ENCODE measurements at regions not wholly inside any gene's neighbourhood (a gene's known extent, or its start where the extent isn't known, plus 50 kb on each side); places are given as distances from the start of the nearest gene placed in this dataset.

GRCh38 chr14:80364816-80365215 lies 153.5 kb upstream of the DIO2 start:
- intact Hi-C loops (cut with DNase I), result no loop called here
- ATAC-seq (no peak), DNase-seq (no peak)
- H3K27me3 ChIP-seq, result no peaks in the 10 kb centered on the region
- no peaks in the 10 kb centered on the region for H3K4me1 ChIP-seq
- peaks cover 0 to 1% of the 10 kb centered on the region in 2 donors for H3K9me3 ChIP-seq
- no peak overlapping the region for H3K4me3 ChIP-seq
- no peaks in the 10 kb centered on the region for H3K36me3 ChIP-seq
- TF ChIP-seq CTCF (IDR thresholded peaks at IDR 0.05), result no peak
- H3K27ac ChIP-seq, result no peak overlapping the region

GRCh38 chr14:80364274-80364673 lies 153.0 kb upstream of the DIO2 start:
- Histone ChIP-seq H3K4me3 (no peak overlapping the region), H3K27me3 (no peaks in the 10 kb centered on the region), H3K4me1 (no peaks in the 10 kb centered on the region), H3K27ac (no peak overlapping the region), H3K36me3 (no peaks in the 10 kb centered on the region), H3K9me3 (no peaks in the 10 kb centered on the region)
- intact Hi-C loops (cut with DNase I), result no loop called here
- no peak for DNase-seq
- ATAC-seq, result peak; percentile 54
- TF ChIP-seq CTCF (IDR thresholded peaks at IDR 0.05), result peak in 1 of 2 donors; percentile 18

- no peaks in the 10 kb centered on the region for H3K4me1 ChIP-seq
- ATAC-seq, result no peak
- DNase-seq, result no peak
- intact Hi-C loops (cut with DNase I), result no loop called here
- no peaks in the 10 kb centered on the region for H3K36me3 ChIP-seq
- H3K4me3 ChIP-seq, result no peak overlapping the region
- no peaks in the 10 kb centered on the region for H3K27me3 ChIP-seq
- no peak for TF ChIP-seq CTCF (IDR thresholded peaks at IDR 0.05)
- H3K27ac ChIP-seq, result no peak overlapping the region
- no peaks in the 10 kb centered on the region for H3K9me3 ChIP-seq
Observed at GRCh38 chr14:80358112-80358511, 146.8 kb upstream of the DIO2 start.

- no peaks in the 10 kb centered on the region for H3K27me3 ChIP-seq
- peak in 1 of 2 donors; percentile 18 for TF ChIP-seq CTCF (IDR thresholded peaks at IDR 0.05)
- H3K36me3 ChIP-seq, result no peaks in the 10 kb centered on the region
- intact Hi-C loops (cut with DNase I), result no loop called here
- H3K9me3 ChIP-seq, result no peaks in the 10 kb centered on the region
- no peak overlapping the region for H3K4me3 ChIP-seq
- ATAC-seq (no peak), DNase-seq (no peak)
- no peaks in the 10 kb centered on the region for H3K4me1 ChIP-seq
- no peak overlapping the region for H3K27ac ChIP-seq
Observed at GRCh38 chr14:80356413-80356812, 145.1 kb upstream of the DIO2 start.

GRCh38 chr14:80354860-80355581 lies 143.7 kb upstream of the DIO2 start:
- H3K4me1 ChIP-seq, result no peaks in the 10 kb centered on the region
- H3K27ac ChIP-seq, result no peak overlapping the region
- DNase-seq (no peak), ATAC-seq (no peak)
- no peaks in the 10 kb centered on the region for H3K9me3 ChIP-seq
- H3K27me3 ChIP-seq, result no peaks in the 10 kb centered on the region
- no peak overlapping the region for H3K4me3 ChIP-seq
- TF ChIP-seq CTCF (IDR thresholded peaks at IDR 0.05), result no peak
- H3K36me3 ChIP-seq, result no peaks in the 10 kb centered on the region
- intact Hi-C loops (cut with DNase I), result no loop called here
